B cell (primary cell): ENCODE measurements at regions not wholly inside any gene's neighbourhood (a gene's known extent, or its start where the extent isn't known, plus 50 kb on each side); places are given as distances from the start of the nearest gene placed in this dataset.

Experiments used
- ATAC-seq: fragments of 200-7000 bp; cut with Tn5 transposase; one replicate; pipeline ENCODE4 v1.10.0; 2021; ENCODE audit warnings: low read depth, mild to moderate bottlenecking, moderate number of reproducible peaks, moderate library complexity
- CTCF ChIA-PET: fragments of 350-600 bp; sonication (Branson Sonifier 250); formaldehyde crosslinking; loops from one replicate; lab custom pipeline; 2021; ENCODE audit warnings: antibody characterized with exemption, inconsistent platforms; lab: Charles Lee
- POLR2A ChIA-PET: fragments of 350-600 bp; sonication (Branson Sonifier 250); formaldehyde crosslinking; loops from one replicate; lab custom pipeline; 2021; ENCODE audit warnings: antibody characterized with exemption; lab: Charles Lee
- DNase-seq: peaks from one replicate; pipeline ENCODE4 v3.0.0; 2013
- H2AFZ ChIP-seq: 2 replicates; pipeline ENCODE4 v1.6.1; 2012; ENCODE audit warnings: mild to moderate bottlenecking, low read depth, low read length; ENCODE audit not compliant: insufficient read depth, poor library complexity, severe bottlenecking
- H3K27ac ChIP-seq, 2 donors: 1 replicate in 1 of 2; 2 replicates in 1 of 2; pipeline ENCODE4 v1.5.1; 2012 to 2013; ENCODE audit warnings: low read length in 2 of 2, mild to moderate bottlenecking in 2 of 2, moderate library complexity in 1 of 2
- H3K27me3 ChIP-seq, 4 experiments: fragments of 200-600 bp in 1 of 4; sonication (generic) in 1 of 4; replicated peaks in 1 of 4; 1 replicate in 2 of 4; 2 replicates in 2 of 4; pipeline versions ENCODE4 v1.6.1 to v1.7.0; 2013 to 2016; ENCODE audit warnings: low read length in 3 of 4, mild to moderate bottlenecking in 2 of 4, mixed read lengths in 1 of 4, moderate library complexity in 1 of 4; ENCODE audit not compliant: insufficient read depth in 4 of 4, control insufficient read depth in 3 of 4; ENCODE audit errors: control extremely low read depth in 1 of 4
- H3K36me3 ChIP-seq, 2 experiments: replicated peaks in 1 of 2; 1 replicate in 1 of 2; 2 replicates in 1 of 2; pipeline versions ENCODE4 v1.6.1 to v1.7.1; 2013; ENCODE audit warnings: low read length in 1 of 2; ENCODE audit not compliant: insufficient read depth in 2 of 2, control insufficient read depth in 1 of 2; ENCODE audit errors: control extremely low read depth in 1 of 2, extremely low read depth in 1 of 2
- H3K4me1 ChIP-seq, 2 donors: fragments of 200-600 bp in 1 of 2; sonication (generic) in 1 of 2; 1 replicate in 1 of 2; 2 replicates in 1 of 2; pipeline versions ENCODE4 v1.5.1 to v1.6.1; 2013 to 2017; ENCODE audit warnings: low read length in 2 of 2; ENCODE audit not compliant: control insufficient read depth in 2 of 2, insufficient read depth in 2 of 2
- H3K4me2 ChIP-seq: replicated peaks from 2 replicates; pipeline ENCODE3; 2012; ENCODE audit warnings: mild to moderate bottlenecking, low read depth, low read length; ENCODE audit not compliant: poor library complexity, severe bottlenecking
- H3K4me3 ChIP-seq, 5 experiments: fragments of 200-600 bp in 1 of 5; sonication (generic) in 1 of 5; 1 replicate in 3 of 5; 2 replicates in 2 of 5; pipeline versions ENCODE4 v1.5.1 to v1.7.0; 2011 to 2016; ENCODE audit warnings: low read length in 4 of 5, mild to moderate bottlenecking in 4 of 5, low read depth in 2 of 5, control low read depth in 1 of 5, moderate library complexity in 1 of 5; ENCODE audit not compliant: insufficient read depth in 1 of 5; ENCODE audit errors: control extremely low read depth in 1 of 5, extremely low read depth in 1 of 5
- H3K79me2 ChIP-seq: fragments of 200-600 bp; sonication (generic); one replicate; pipeline ENCODE4 v1.6.0; 2016; ENCODE audit warnings: low read length; ENCODE audit not compliant: control insufficient read depth, insufficient read depth
- H3K9ac ChIP-seq: fragments of 200-600 bp; sonication (generic); 2 replicates; pipeline ENCODE4 v1.6.1; 2017; ENCODE audit warnings: mild to moderate bottlenecking, low read length, moderate library complexity
- H3K9me3 ChIP-seq, 3 donors: one replicate each; pipeline versions ENCODE4 v1.6.1 to v1.7.1; 2013; ENCODE audit warnings: low read length in 2 of 3; ENCODE audit not compliant: control insufficient read depth in 2 of 3, insufficient read depth in 1 of 3; ENCODE audit errors: control extremely low read depth in 1 of 3
- H4K20me1 ChIP-seq: 2 replicates; pipeline ENCODE4 v1.6.0; 2012; ENCODE audit warnings: mild to moderate bottlenecking, low read length; ENCODE audit not compliant: insufficient read depth, control insufficient read depth, poor library complexity, severe bottlenecking
- H3K27ac Mint-ChIP-seq: one replicate; pipeline ENCODE4 v1.8.0; 2021; ENCODE audit warnings: mixed read lengths
- H3K27me3 Mint-ChIP-seq: one replicate; pipeline ENCODE4 v1.8.0; 2021; ENCODE audit warnings: mixed read lengths
- H3K4me1 Mint-ChIP-seq: one replicate; pipeline ENCODE4 v1.8.0; 2021; ENCODE audit warnings: mixed read lengths
- H3K4me3 Mint-ChIP-seq: one replicate; pipeline ENCODE4 v1.8.0; 2021; ENCODE audit warnings: mixed read lengths
- H3K9me3 Mint-ChIP-seq: one replicate; pipeline ENCODE4 v1.8.0; 2022; ENCODE audit warnings: mixed read lengths; ENCODE audit not compliant: insufficient read depth
- CTCF ChIP-seq: fragments of 200-600 bp; IDR thresholded peaks from one replicate; pipeline ENCODE4 v1.8.0; 2022; ENCODE audit warnings: antibody characterized with exemption, mild to moderate bottlenecking
- EZH2 ChIP-seq: IDR thresholded peaks from 2 replicates; pipeline ENCODE4 v1.6.1; 2012; ENCODE audit warnings: borderline replicate concordance, low read depth, mild to moderate bottlenecking, moderate library complexity, low read length; ENCODE audit not compliant: insufficient read depth, poor library complexity, severe bottlenecking
- WGBS: methylation state at CpG from one replicate; pipeline ENCODE4 v1.1.5; 2013; ENCODE audit warnings: missing lambda C conversion rate; ENCODE audit not compliant: insufficient coverage; 5-methylcytosine and 5-hydroxymethylcytosine counted together
- intact Hi-C: fragments of 100-400 bp; cut with micrococcal nuclease; formaldehyde crosslinking; loops from one replicate; pipeline ENCODE4 v1.10.0; 2022

- H3K27ac Mint-ChIP-seq: no peak overlapping the region
- DNase-seq (no peak), ATAC-seq (no peak)
- Histone ChIP-seq H3K27me3 (no peaks in the 10 kb centered on the region), H3K79me2 (no peaks in the 10 kb centered on the region), H3K4me1 (no peaks in the 10 kb centered on the region), H3K9me3 (no peaks in the 10 kb centered on the region), H3K9ac (no peak overlapping the region), H4K20me1 (no peaks in the 10 kb centered on the region), H3K36me3 (no peaks in the 10 kb centered on the region), H3K4me2 (no peak overlapping the region), H3K27ac (no peak overlapping the region), H2AFZ (no peak overlapping the region), H3K4me3 (no peak overlapping the region)
- TF ChIP-seq CTCF (no peak), EZH2 (no peak)
- H3K4me3 Mint-ChIP-seq: no peak overlapping the region
- no peaks in the 10 kb centered on the region for H3K9me3 Mint-ChIP-seq
- 80% methylated on average over 2 of the region's 6 CpGs for WGBS
- intact Hi-C loops: no loop called here
- H3K27me3 Mint-ChIP-seq: peaks cover 11% of the 10 kb centered on the region
- no peaks in the 10 kb centered on the region for H3K4me1 Mint-ChIP-seq
- ChIA-PET POLR2A (no interaction called here), CTCF (no interaction called here)
These were observed 266.6 kb downstream of the ACTR3 start for GRCh38 chr2:114156366-114157056.

DNA sequence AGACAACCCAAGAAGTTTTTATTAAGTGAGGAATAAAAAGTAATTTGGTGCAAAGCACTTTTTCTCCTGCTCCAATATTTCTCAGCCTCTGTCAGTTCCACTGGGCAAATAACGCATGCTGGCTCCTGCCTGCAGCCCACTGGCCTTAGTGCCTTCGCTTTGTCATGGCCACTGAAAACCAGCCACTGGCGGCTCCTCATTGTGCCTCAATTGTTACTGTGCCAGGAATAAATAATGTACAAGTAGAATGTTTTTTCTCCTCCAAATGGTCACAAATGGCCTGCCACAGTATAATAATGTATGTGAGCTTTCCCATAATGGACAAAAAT is 267.1 kb downstream of the ACTR3 start:
- Histone ChIP-seq H3K36me3 (no peaks in the 10 kb centered on the region), H3K4me1 (no peaks in the 10 kb centered on the region), H3K4me3 (no peak overlapping the region), H3K9me3 (no peaks in the 10 kb centered on the region), H3K27me3 (no peaks in the 10 kb centered on the region), H4K20me1 (no peaks in the 10 kb centered on the region), H3K4me2 (no peak overlapping the region), H3K27ac (no peak overlapping the region), H2AFZ (no peak overlapping the region), H3K79me2 (no peaks in the 10 kb centered on the region), H3K9ac (no peak overlapping the region)
- H3K4me1 Mint-ChIP-seq: no peaks in the 10 kb centered on the region
- WGBS: 100% methylated on average over 1 of the region's 3 CpGs
- DNase-seq: no peak
- no peak overlapping the region for H3K27ac Mint-ChIP-seq
- intact Hi-C loops: no loop called here
- H3K27me3 Mint-ChIP-seq: peaks cover 11% of the 10 kb centered on the region
- H3K4me3 Mint-ChIP-seq: no peak overlapping the region
- no peaks in the 10 kb centered on the region for H3K9me3 Mint-ChIP-seq
- no peak for ATAC-seq
- POLR2A ChIA-PET: no interaction called here
- CTCF ChIA-PET: no interaction called here
- no peak for TF ChIP-seq CTCF
- no peak for TF ChIP-seq EZH2
